ENCODE measurements at regions not wholly inside any gene's neighbourhood (a gene's known extent, or its start where the extent isn't known, plus 50 kb on each side); places are given as distances from the start of the nearest gene placed in this dataset.

- DNase-seq: peak; percentile 43
- H3K4me3 ChIP-seq (ENCODE audit: low read depth, low read length): peak overlapping the region; percentile 32
- H3K36me3 ChIP-seq: no peaks in the 10 kb centered on the region
- H3K27me3 ChIP-seq (ENCODE audit: insufficient read depth, low read depth, severe bottlenecking): no peaks in the 10 kb centered on the region
- peaks cover 3% of the 10 kb centered on the region for H3K9me3 ChIP-seq (ENCODE audit: severe bottlenecking)
- H3K27ac ChIP-seq: peak overlapping the region; percentile 69
- no peak for TF ChIP-seq CTCF (IDR thresholded peaks at IDR 0.05; ENCODE audit: low read depth, low read length)
These were observed 173.1 kb upstream of the VCX3A start for GRCh38 chrX:6708041-6708440.

- no peak for TF ChIP-seq CTCF (IDR thresholded peaks at IDR 0.05; ENCODE audit: low read depth, low read length)
- no peaks in the 10 kb centered on the region for H3K36me3 ChIP-seq
- H3K9me3 ChIP-seq (ENCODE audit: severe bottlenecking): peaks cover 3% of the 10 kb centered on the region
- H3K27ac ChIP-seq: peak overlapping the region; percentile 69
- no peaks in the 10 kb centered on the region for H3K27me3 ChIP-seq (ENCODE audit: insufficient read depth, low read depth, severe bottlenecking)
- no peak overlapping the region for H3K4me3 ChIP-seq (ENCODE audit: low read depth, low read length)
- no peak for DNase-seq
These were observed 172.6 kb upstream of the VCX3A start for GRCh38 chrX:6707497-6707896.

- no peak for DNase-seq
- Histone ChIP-seq H3K27me3 (ENCODE audit: insufficient read depth, low read depth, severe bottlenecking) (no peaks in the 10 kb centered on the region), H3K9me3 (ENCODE audit: severe bottlenecking) (no peaks in the 10 kb centered on the region), H3K36me3 (no peaks in the 10 kb centered on the region), H3K27ac (no peak overlapping the region), H3K4me3 (ENCODE audit: low read depth, low read length) (no peak overlapping the region)
- TF ChIP-seq CTCF (IDR thresholded peaks at IDR 0.05; ENCODE audit: low read depth, low read length): no peak
These were observed 166.2 kb upstream of the VCX3A start for GRCh38 chrX:6701085-6701484.

- Histone ChIP-seq H3K4me3 (ENCODE audit: low read depth, low read length) (no peak overlapping the region), H3K27me3 (ENCODE audit: insufficient read depth, low read depth, severe bottlenecking) (no peaks in the 10 kb centered on the region), H3K27ac (no peak overlapping the region), H3K9me3 (ENCODE audit: severe bottlenecking) (no peaks in the 10 kb centered on the region), H3K36me3 (no peaks in the 10 kb centered on the region)
- TF ChIP-seq CTCF (IDR thresholded peaks at IDR 0.05; ENCODE audit: low read depth, low read length): no peak
- DNase-seq: no peak
These were observed 160.8 kb upstream of the VCX3A start for GRCh38 chrX:6695717-6696116.

GRCh38 chrX:6694977-6695376 lies 160.1 kb upstream of the VCX3A start:
- Histone ChIP-seq H3K27me3 (ENCODE audit: insufficient read depth, low read depth, severe bottlenecking) (no peaks in the 10 kb centered on the region), H3K36me3 (no peaks in the 10 kb centered on the region), H3K27ac (no peak overlapping the region), H3K9me3 (ENCODE audit: severe bottlenecking) (no peaks in the 10 kb centered on the region), H3K4me3 (ENCODE audit: low read depth, low read length) (no peak overlapping the region)
- TF ChIP-seq CTCF (IDR thresholded peaks at IDR 0.05; ENCODE audit: low read depth, low read length): no peak
- DNase-seq: no peak

GRCh38 chrX:6694221-6694620 lies 159.3 kb upstream of the VCX3A start:
- DNase-seq: no peak
- TF ChIP-seq CTCF (IDR thresholded peaks at IDR 0.05; ENCODE audit: low read depth, low read length): no peak
- H3K4me3 ChIP-seq (ENCODE audit: low read depth, low read length): no peak overlapping the region
- H3K36me3 ChIP-seq: no peaks in the 10 kb centered on the region
- H3K27ac ChIP-seq: no peak overlapping the region
- H3K27me3 ChIP-seq (ENCODE audit: insufficient read depth, low read depth, severe bottlenecking): no peaks in the 10 kb centered on the region
- no peaks in the 10 kb centered on the region for H3K9me3 ChIP-seq (ENCODE audit: severe bottlenecking)
